ENCODE measurements at regions not wholly inside any gene's neighbourhood (a gene's known extent, or its start where the extent isn't known, plus 50 kb on each side); places are given as distances from the start of the nearest gene placed in this dataset.
"Not testable (repeated sequence)": the region's sequence is repeated elsewhere in the genome, so short reads cannot be mapped to it uniquely, and the experiment has no call there.

GRCh38 chr5:44933686-44934085, 124.9 kb downstream of the MRPS30 start:
- ATAC-seq (ENCODE audit: poor library complexity): no peak
- intact Hi-C loops (cut with DNase I): no loop called here
- no peak for DNase-seq

DNA sequence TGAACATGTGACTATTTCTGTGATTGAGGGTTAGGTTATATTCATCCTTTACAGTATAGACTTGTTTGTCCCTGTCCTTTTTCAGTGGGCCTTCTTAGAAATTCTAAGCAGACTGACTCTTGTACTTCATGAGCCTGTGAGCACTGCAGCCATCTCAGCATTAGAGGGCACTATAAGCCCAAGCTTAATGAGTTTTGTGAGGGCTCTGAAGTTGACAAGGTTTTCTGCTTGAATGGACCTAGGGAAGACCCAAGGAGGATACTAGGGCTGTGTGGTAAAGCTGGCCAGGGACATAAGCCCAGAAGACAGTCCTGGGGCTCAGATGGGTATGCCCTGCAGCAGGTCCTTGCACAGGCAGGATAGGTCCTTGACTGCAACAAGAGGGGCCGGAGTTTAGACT, 126.5 kb downstream of the MRPS30 start:
- intact Hi-C loops (cut with DNase I): no loop called here
- no peak for DNase-seq
- no peak for ATAC-seq (ENCODE audit: poor library complexity)

GRCh38 chr5:44935871-44936270, 127.1 kb downstream of the MRPS30 start:
- no peak for DNase-seq
- ATAC-seq (ENCODE audit: poor library complexity): no peak
- intact Hi-C loops (cut with DNase I): no loop called here

DNA sequence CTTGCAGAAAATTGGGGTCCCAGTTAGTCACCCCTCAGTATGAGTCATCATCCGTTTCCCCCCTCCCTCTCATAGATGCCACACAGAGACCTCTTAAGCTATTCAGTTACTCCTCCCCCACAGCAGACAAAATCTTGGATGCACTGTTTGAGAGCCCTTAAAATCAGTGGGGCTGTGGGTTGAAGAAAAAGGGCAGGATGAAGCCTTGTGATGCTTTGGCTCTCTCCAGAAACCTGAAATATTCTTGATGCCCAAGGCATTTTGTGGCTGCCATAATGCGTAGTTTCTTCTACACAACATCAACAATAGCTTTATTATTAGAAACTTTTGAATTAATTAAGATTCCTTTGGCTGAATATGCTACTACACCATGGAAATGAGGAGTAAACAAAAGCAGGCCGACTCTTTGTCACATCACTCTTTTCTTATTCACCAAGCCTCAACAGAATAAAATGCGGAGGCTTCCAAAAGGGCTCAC, 133.8 kb downstream of the MRPS30 start:
- no peak for ATAC-seq (ENCODE audit: poor library complexity)
- intact Hi-C loops (cut with DNase I): no loop called here
- no peak for DNase-seq

DNA sequence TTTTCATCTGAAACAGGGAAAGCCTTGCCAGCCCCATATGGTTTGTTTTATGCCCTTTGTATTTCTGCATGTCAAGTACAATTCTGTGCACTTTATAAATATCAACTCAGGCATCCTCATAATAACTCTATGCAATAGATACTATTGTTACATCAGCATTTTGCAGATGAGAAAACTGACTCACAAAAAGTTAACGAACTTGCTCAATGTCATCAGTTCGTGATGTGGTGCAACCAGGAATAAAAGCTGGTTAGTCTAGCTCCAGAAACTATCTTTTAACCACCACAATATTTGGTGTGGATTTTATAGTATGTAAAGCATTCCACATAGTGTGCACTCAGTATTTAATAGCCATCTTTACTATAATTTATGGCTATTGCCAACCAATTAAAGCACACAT, 134.9 kb downstream of the MRPS30 start:
- DNase-seq: no peak
- intact Hi-C loops (cut with DNase I): no loop called here
- ATAC-seq (ENCODE audit: poor library complexity): no peak

- no peak for ATAC-seq (ENCODE audit: poor library complexity)
- intact Hi-C loops (cut with DNase I): no loop called here
- DNase-seq: no peak
Measured at GRCh38 chr5:44945743-44946142, 137.0 kb downstream of the MRPS30 start.

DNA sequence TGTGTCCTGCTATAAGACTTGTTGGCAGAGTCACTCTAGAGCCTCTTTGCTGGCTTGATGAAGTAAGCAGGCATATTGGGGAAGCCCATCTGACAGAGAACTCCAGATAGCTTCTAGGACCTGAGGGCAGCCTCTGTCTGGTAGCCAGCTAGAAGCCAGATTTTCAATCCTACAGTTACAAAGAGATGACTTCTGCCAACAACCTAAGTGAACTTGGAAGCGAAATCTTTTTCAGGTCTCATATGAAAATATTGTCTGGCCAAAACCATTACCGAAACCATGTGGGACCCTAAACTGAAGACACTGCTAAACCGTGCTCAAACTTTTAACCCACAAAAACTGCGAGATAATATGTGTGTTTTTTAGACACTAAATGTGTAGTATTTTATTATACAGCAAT, 140.9 kb downstream of the MRPS30 start:
- intact Hi-C loops (cut with DNase I): no loop called here
- DNase-seq (no peak), ATAC-seq (ENCODE audit: poor library complexity) (no peak)

- ATAC-seq (ENCODE audit: poor library complexity): no peak
- intact Hi-C loops (cut with DNase I): no loop called here
- DNase-seq: no peak
Measured at GRCh38 chr5:44951371-44951770, 142.6 kb downstream of the MRPS30 start.

DNA sequence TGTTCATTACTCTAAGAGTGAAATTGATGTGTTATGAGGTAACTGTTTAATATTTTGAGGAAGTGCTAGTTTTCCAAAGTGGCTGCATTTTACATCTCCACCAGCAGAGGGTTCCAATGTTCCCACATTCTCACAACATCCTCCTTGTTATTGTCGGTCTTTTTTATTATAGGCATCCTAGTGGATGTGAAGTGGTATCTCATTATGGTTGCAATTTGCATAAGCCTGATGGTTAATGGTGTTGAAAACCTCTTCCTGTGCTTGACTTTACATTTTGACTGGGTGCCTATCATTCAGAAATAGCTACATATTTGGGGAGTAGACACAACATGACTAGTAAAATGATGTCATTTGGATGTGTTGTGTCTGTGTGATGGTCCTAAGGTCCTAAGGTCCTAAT, 143.6 kb downstream of the MRPS30 start:
- ATAC-seq (ENCODE audit: poor library complexity) (no peak), DNase-seq (no peak)
- intact Hi-C loops (cut with DNase I): no loop called here

- ATAC-seq (ENCODE audit: poor library complexity): no peak
- intact Hi-C loops (cut with DNase I): no loop called here
- no peak for DNase-seq
Measured at GRCh38 chr5:44953078-44953477, 144.3 kb downstream of the MRPS30 start.

DNA sequence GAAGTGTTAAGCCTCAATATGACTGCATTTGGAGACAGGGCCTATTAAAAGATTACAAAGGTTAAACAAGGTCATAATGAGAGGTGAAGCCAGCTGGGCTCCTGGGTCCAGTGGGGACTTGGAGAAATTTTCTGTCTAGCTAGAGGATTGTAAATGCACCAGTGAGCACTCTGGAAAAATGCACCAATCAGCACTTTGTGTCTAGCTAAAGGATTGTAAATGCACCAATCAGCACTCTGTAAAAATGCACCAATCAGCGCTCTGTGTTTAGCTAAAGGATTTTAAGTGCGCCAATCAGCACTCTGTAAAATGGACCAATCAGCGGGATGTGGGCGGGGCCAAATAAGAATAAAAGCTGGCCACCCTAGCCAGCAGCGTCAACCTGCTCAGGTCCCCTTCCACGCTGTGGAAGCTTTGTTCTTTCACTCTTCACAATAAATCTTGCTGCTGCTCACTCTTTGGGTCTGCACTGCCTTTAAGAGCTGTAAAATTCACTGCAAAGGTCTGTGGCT, 150.3 kb downstream of the MRPS30 start:
- intact Hi-C loops (cut with DNase I); DNase-seq; ATAC-seq (ENCODE audit: poor library complexity): not testable (repeated sequence)

- ATAC-seq (ENCODE audit: poor library complexity): no peak
Measured at GRCh38 chr5:44969825-44970224, 161.1 kb downstream of the MRPS30 start.

GRCh38 chr5:44970963-44971362, 162.2 kb downstream of the MRPS30 start:
- ATAC-seq (ENCODE audit: poor library complexity); DNase-seq; intact Hi-C loops (cut with DNase I): not testable (repeated sequence)

More at GRCh38 chr5:44969825-44970224, 161.1 kb downstream of the MRPS30 start:
- no peak for DNase-seq
- intact Hi-C loops (cut with DNase I): no loop called here

DNA sequence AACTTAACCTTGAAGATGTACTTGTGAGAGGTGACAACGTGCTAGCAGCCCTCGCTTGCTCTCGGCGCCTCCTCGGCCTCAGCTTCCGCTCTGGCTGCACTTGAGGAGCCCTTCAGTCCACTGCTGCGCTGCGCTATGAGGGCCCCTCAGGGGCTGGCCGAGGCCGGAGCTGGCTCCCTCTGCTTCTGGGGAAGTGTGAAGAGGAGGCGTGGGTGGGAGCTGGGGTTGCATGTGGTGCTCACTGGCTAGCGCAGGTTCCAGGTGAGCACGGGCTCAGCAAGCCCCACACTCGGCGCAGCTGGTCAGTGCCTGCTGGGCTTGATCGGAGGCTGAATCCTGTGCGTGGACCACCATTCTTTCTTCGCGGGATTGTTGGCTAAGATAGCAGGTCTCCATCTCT, 166.1 kb downstream of the MRPS30 start:
- ATAC-seq (ENCODE audit: poor library complexity): no peak
- intact Hi-C loops (cut with DNase I): no loop called here
- DNase-seq: no peak

DNA sequence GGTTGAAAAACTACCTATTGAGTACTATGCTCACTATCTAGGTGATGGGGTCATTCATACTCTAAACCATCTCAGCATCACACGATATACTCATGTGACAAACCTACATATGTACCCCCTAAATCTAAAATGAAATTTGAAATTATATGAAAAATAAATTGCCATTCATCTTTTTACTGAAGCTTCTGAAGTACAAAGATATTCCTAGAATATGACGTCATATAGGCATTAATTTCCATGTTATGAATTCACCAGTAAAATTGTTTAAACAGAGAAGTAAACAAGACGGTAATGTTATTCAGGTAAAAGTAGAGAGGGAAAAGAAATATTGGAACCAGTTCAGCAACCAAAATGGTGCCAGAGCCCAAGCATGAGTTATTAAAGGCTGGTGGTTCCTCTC, 173.0 kb downstream of the MRPS30 start:
- no peak for DNase-seq
- no peak for ATAC-seq (ENCODE audit: poor library complexity)
- intact Hi-C loops (cut with DNase I): no loop called here

DNA sequence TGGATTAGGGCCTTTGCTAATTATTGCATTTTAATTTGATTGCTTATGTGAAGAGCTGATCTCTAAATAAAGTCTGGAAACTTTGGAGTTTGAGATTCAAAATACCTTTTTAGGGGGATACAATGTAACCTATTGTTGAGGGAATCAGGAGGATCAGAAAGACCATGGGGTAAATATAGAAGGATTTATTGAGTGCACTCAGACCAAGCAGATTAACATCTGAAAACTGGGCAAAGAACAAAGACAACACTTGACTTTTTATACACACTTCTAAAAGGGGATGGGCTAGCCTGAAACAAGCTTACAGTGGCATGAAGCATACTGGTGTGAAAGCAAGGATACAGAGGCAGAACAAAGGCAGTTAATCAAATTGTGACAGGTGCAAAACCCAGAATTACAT, 174.3 kb downstream of the MRPS30 start:
- intact Hi-C loops (cut with DNase I): no loop called here
- ATAC-seq (ENCODE audit: poor library complexity) (no peak), DNase-seq (no peak)

GRCh38 chr5:44987026-44987425, 178.3 kb downstream of the MRPS30 start:
- ATAC-seq (ENCODE audit: poor library complexity) (no peak), DNase-seq (no peak)
- intact Hi-C loops (cut with DNase I): no loop called here

- DNase-seq: no peak
- intact Hi-C loops (cut with DNase I): no loop called here
- no peak for ATAC-seq (ENCODE audit: poor library complexity)
Measured at GRCh38 chr5:44991693-44992092, 182.9 kb downstream of the MRPS30 start.

DNA sequence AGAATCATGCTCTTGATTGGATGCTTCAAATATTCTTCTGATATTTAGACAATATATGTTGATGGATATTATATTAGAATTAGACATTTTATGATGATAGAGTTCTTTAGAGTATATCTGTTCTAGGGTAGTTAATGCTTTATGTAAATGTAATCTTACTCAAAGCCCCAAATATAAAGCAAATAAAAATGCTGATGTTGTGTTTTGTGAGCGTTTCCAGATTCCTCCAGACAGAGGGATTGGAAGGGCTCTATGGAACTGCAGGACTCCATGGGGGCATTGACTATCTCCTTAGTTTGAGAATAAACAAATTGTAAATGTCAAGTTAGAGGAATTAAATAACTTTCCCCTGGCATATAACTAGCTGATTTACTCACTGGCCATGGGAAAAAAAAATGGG, 184.5 kb downstream of the MRPS30 start:
- ATAC-seq (ENCODE audit: poor library complexity): no peak
- intact Hi-C loops (cut with DNase I): no loop called here

GRCh38 chr5:44997506-44997905, 188.8 kb downstream of the MRPS30 start:
- intact Hi-C loops (cut with DNase I): no loop called here
- DNase-seq: no peak
- ATAC-seq (ENCODE audit: poor library complexity): no peak

More for the DNA sequence above, 184.5 kb downstream of the MRPS30 start:
- no peak for DNase-seq

GRCh38 chr5:45007102-45007501, 198.4 kb downstream of the MRPS30 start:
- ATAC-seq (ENCODE audit: poor library complexity); DNase-seq; intact Hi-C loops (cut with DNase I): not testable (repeated sequence)
